ENCODE measurements at regions not wholly inside any gene's neighbourhood (a gene's known extent, or its start where the extent isn't known, plus 50 kb on each side); places are given as distances from the start of the nearest gene placed in this dataset.

DNA sequence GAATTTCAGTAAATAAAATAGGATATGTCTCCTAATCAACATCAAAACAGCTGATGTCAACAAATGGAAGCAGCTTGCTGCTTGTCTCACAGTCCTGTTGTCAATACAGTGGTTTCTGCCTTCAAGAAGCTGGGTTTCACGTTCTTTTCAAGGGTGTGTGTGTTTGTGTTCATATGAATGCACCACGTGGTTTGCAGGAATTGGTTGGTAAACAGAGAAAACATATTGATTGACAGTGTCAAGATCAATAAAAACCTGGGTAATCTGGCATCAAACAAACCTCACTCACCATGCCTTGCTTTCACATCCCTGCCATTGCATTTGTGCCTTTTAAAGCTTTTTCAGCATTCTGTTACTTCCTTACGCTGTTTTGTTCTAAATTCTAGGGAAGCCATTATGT, 585.7 kb upstream of the CA10 start:
- TF ChIP-seq NRF1 (IDR thresholded peaks at IDR 0.05; ENCODE audit: low read depth, low read length), result no peak
- TF ChIP-seq TAF1 (IDR thresholded peaks at IDR 0.05; ENCODE audit: borderline replicate concordance, low read depth, low read length), result no peak
- no peak for TF ChIP-seq YY1 (IDR thresholded peaks at IDR 0.05; ENCODE audit: low read depth)
- TF ChIP-seq, protein P1, sequence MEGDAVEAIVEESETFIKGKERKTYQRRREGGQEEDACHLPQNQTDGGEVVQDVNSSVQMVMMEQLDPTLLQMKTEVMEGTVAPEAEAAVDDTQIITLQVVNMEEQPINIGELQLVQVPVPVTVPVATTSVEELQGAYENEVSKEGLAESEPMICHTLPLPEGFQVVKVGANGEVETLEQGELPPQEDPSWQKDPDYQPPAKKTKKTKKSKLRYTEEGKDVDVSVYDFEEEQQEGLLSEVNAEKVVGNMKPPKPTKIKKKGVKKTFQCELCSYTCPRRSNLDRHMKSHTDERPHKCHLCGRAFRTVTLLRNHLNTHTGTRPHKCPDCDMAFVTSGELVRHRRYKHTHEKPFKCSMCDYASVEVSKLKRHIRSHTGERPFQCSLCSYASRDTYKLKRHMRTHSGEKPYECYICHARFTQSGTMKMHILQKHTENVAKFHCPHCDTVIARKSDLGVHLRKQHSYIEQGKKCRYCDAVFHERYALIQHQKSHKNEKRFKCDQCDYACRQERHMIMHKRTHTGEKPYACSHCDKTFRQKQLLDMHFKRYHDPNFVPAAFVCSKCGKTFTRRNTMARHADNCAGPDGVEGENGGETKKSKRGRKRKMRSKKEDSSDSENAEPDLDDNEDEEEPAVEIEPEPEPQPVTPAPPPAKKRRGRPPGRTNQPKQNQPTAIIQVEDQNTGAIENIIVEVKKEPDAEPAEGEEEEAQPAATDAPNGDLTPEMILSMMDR (IDR thresholded peaks at IDR 0.05), result no peak
- TF ChIP-seq CHD2 (IDR thresholded peaks at IDR 0.05; ENCODE audit: low read length, partially characterized antibody), result no peak
- TF ChIP-seq SIN3A (IDR thresholded peaks at IDR 0.05; ENCODE audit: borderline replicate concordance, low read depth, low read length), result no peak
- no peak for TF ChIP-seq GATA2 (CRISPR knock-in tag; IDR thresholded peaks at IDR 0.05)
- TF ChIP-seq RFX5 (IDR thresholded peaks at IDR 0.05; ENCODE audit: low read length), result no peak
- no peak for TF ChIP-seq TEAD4 (IDR thresholded peaks at IDR 0.05; ENCODE audit: borderline replicate concordance, insufficient read depth)
